HS-5 (cell line): ENCODE measurements at regions not wholly inside any gene's neighbourhood (a gene's known extent, or its start where the extent isn't known, plus 50 kb on each side); places are given as distances from the start of the nearest gene placed in this dataset.

Experiments
- DNase-seq: peaks from one replicate; pipeline ENCODE4 v3.0.0-alpha.2; 2012; ENCODE audit warnings: low read depth

GRCh38 chr2:60294901-60295635, 258.4 kb downstream of the BCL11A start:
- no peak for DNase-seq

DNA sequence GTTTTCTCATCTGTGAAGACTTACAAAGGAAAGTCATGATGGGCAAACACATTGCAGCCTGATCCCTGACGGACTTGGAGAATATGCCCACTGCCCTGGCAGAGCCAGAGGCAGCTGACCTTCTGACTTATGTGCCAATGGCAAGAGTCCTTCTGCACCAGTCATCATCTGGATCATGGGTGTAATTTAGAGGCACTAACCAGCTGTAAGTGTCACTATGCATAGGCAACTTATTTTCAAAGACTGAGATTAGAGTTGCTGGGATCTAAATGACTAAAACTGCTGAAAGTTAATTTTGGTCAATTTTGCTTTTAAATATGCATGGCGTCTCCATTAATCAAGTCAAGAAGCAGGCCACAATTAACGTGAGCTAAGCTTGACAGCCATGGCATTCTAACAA, 261.2 kb downstream of the BCL11A start:
- no peak for DNase-seq

- no peak for DNase-seq
Measured at GRCh38 chr2:60290509-60290908, 262.9 kb downstream of the BCL11A start.

DNA sequence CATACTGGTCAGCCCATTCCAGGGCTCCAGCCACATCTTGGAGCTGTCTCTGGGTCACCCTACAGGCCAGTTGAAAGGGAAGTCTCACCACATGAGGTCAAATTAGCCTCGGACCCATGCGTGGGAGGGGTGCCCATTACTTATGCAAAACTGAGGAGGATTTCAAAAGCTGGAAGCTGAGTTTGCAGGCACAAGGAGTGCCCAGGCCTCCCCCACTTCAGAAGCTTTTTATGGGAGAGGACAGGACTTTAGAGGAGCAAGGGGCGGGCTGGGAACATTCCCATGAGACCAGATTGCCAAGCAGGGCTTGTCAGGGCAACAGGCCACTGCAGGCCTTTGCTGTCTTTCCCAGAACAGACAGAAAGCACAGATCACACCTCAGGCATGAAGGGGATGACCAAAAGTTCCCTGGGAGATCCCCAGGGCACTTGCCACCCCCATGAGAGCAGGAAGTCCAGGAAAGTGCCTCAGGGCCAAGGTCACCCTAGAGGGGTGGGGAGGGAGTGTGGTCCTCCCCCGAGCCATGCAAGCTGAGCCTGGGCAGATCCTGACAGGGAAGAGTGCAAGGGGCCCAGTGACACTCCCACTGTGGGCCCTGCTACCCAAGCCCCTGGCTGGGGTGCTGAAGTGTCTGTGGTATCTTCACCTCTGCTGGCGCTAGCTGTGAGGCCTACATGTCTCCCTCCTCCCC, 267.7 kb downstream of the BCL11A start:
- DNase-seq, result no peak

DNA sequence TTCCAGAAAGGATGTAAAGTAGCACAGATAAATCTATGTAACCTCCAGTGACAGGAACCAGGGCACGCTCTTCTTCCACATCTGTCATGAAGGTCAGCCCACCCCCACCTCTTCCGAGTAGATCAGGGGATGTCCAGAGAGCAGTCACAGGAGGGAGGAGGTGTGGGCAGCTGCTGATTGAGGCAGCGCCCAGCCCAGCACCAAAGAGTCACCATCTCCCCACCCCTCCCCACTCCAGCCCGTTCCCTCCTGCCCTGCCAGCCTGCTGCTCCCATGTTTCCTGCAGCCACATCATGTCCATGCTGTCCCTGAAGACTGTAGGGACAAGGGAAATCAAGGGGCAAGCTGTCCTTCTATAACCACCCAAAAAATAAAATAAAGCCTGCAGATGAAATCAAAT, 269.8 kb downstream of the BCL11A start:
- no peak for DNase-seq

- DNase-seq, result no peak
Measured at GRCh38 chr2:60282886-60283285, 270.6 kb downstream of the BCL11A start.

GRCh38 chr2:60281730-60282129, 271.7 kb downstream of the BCL11A start:
- DNase-seq, result no peak

- no peak for DNase-seq
Measured at GRCh38 chr2:60280238-60280637, 273.2 kb downstream of the BCL11A start.

- no peak for DNase-seq
Measured at GRCh38 chr2:60278906-60279305, 274.5 kb downstream of the BCL11A start.

GRCh38 chr2:60275958-60276357, 277.5 kb downstream of the BCL11A start:
- no peak for DNase-seq

DNA sequence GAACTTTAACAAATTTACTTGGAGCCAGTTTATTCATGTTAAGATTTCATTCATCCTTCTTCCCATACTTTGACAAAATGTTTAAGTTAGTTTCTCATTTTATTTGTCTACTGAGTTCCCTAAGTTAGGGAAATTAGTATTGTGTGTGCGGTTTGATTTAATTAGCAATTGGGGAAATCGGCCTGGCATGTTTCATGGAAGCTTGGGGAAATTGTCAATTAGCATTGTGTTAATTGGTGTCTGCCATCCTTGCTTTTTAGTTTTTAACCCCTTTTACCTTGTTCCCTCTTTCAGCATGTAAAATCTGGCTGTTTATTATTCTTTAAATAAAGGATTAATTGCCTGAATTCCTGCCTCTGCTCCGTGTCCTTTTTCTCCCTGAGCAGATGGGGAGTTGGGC, 279.6 kb downstream of the BCL11A start:
- no peak for DNase-seq

DNA sequence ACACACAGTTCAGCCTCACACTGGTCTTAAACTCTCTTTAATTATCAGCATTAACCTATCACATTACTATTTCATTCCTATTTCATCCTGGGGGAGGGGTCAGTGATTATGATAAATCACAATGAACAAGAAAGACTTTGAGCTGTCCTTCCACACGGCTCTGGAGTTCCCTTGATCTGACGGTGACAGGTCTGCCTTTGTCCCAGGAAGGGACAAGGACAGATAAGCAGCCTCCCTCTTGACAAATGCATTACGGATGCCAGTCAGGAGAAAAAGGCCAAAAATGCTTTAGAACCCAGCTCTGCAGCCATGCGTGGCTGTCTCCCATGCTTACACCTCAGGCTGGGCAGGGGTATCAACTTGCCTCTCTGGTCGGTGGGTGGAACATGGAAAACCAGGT, 281.7 kb downstream of the BCL11A start:
- no peak for DNase-seq

- no peak for DNase-seq
Measured at GRCh38 chr2:60271131-60271530, 282.3 kb downstream of the BCL11A start.

- no peak for DNase-seq
Measured at GRCh38 chr2:60268661-60269060, 284.8 kb downstream of the BCL11A start.

DNA sequence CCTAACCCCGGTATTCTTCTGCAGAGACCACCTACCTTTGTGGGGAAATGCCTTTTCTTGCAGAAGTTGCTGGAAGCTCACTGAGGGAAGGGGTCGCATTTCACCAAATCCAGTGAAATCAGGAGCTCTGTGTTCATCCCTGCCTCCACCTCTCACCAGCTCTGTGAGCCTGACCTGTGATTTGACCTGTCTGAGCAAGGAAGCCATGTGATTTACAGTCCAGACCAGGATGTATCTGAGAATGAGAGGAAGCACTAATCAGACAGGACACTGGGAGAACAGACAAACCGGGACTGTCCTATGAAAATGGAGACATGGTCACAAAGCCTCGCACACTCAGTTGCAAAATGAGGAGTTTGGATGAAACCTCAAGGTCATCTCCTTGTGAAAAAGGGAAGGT, 285.4 kb downstream of the BCL11A start:
- DNase-seq, result no peak

GRCh38 chr2:60267122-60267521, 286.3 kb downstream of the BCL11A start:
- DNase-seq, result no peak

GRCh38 chr2:60262178-60262577, 291.3 kb downstream of the BCL11A start:
- DNase-seq, result no peak

DNA sequence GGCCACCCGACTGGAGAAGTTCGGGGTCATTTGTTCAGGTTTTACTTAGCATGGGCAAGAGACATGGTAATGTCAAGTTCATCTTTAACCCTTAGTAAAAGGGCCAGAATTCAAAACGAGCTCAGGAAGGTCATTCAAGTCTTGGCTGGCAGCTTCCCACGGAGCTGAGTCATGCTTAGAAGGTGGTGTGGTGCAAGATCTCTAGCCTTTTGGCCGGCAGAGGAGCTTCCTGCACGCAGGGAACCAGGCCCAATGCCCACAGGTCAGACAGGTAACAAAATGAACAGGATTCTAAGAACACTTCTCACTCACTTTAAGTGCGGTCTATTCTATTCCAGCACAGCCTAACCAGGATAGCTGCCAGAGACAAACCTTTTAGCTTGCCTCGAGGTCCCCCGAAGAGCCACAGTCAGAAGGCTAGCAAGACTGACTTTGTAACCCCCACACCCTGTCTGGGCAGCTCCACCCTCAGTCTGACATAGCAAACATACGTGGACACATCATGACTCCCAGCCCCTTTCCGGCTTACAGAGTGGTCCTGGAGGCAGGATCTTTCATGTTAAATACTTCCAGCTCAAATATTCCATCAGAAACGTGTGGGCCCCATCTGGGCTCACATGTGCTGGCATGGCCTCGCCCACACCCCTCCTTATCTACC, 292.7 kb downstream of the BCL11A start:
- DNase-seq, result no peak

DNA sequence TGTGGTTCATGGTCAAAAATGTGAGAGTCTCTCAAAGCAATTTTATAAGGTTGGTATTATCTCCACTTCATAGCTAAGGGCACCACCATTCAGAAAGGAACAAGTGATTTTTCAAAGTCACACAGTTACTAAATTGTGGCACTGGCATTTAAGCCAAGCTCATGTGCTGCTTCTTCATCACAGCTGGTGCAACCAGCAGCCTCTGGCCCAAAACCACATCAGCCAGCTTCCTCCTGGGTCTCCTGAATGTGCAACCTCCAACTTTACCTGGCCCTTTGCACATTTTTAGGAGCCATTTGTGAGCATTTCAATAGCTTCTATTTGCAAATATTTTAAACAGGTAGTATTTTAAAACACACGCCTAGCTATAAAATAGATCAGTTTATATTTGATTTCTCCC, 293.7 kb downstream of the BCL11A start:
- DNase-seq, result no peak

GRCh38 chr2:60252581-60253150, 300.8 kb downstream of the BCL11A start:
- no peak for DNase-seq

GRCh38 chr2:60251247-60251646, 302.2 kb downstream of the BCL11A start:
- no peak for DNase-seq

DNA sequence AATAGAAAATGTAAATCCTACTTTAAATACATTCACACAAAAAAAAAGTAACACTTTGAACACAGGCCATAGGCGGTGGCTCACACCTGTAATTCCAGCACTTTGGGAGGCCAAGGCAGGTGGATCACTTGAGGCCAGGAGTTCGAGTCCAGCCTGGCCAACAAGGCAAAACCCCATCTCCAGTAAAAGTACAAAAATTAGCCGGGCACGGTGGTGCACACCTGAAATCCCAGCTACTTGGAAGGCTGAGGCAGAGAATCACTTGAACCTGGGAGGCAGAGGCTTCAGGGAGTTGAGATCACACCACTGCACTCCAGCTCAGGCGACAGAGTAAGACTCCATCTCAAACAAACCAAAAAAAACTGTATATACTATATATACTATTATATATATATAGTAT, 303.6 kb downstream of the BCL11A start:
- DNase-seq, result no peak

DNA sequence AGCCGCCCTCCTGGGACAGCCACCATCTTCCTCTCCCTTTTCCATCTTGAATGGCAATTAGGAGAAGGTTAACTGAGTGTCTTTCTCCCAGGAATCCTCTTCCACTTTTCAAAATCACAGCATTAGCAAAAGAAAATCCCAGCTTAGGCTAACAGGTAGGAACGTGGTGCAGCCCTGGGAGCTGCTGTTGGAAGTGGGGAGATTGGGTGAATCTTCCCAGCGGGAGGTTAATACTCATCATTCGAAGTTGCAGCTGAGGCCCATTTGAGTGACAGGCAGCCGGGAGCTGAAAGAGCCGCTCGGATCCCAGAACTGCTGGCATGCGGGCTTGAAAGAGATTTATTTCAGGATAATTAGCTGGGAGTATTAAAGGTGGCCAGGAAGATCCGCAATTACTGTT, 306.0 kb downstream of the BCL11A start:
- DNase-seq, result no peak
